ENCODE measurements at regions not wholly inside any gene's neighbourhood (a gene's known extent, or its start where the extent isn't known, plus 50 kb on each side); places are given as distances from the start of the nearest gene placed in this dataset.

DNA sequence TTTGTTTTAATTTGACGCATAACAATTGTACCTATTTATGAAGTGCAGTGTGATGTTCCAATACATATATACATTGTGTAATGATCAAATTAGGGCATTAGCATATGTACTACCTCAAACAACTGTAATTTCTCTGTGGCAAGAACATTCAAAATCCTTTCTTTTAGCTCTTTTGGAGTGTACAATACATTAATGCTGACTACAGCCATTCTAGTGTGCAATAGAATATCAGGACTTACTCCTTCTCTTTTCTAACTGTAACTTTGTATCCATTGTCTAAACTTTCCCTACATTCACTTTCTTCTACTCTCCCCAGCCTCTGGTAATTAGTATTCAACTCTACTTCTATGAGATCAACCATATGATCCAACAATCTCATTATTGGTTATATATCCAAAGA lies 1177.4 kb downstream of the KCNT2 start:
- TF ChIP-seq CTCF (conservative IDR thresholded peaks at IDR 0.05; ENCODE audit: control insufficient read depth, insufficient read depth, low read depth, low read length), result no peak
- DNase-seq (ENCODE audit: low read depth), result no peak
- no peak overlapping the region for H3K4me3 ChIP-seq (ENCODE audit: control insufficient read depth, low read depth, low read length)

DNA sequence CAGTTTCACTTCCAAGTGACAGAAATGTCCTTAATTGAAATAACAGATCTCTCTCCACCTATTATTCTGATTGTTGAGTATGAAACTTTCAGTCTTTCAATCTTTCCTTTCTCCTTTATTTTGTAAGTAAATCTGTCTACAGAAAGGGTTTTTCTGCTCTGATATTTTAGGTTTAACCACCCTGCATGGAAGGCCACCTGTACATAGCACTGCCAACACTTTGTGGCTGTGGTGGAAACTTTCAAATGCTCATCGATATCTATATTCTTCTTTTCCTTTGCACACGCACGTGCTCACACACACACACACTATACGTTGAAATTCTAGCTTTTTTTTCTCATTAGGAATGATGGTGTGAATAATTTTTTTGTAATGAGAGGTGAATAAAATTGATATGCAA lies 1179.3 kb downstream of the KCNT2 start:
- H3K4me3 ChIP-seq (ENCODE audit: control insufficient read depth, low read depth, low read length), result no peak overlapping the region
- TF ChIP-seq CTCF (conservative IDR thresholded peaks at IDR 0.05; ENCODE audit: control insufficient read depth, insufficient read depth, low read depth, low read length), result no peak
- DNase-seq (ENCODE audit: low read depth), result no peak

DNA sequence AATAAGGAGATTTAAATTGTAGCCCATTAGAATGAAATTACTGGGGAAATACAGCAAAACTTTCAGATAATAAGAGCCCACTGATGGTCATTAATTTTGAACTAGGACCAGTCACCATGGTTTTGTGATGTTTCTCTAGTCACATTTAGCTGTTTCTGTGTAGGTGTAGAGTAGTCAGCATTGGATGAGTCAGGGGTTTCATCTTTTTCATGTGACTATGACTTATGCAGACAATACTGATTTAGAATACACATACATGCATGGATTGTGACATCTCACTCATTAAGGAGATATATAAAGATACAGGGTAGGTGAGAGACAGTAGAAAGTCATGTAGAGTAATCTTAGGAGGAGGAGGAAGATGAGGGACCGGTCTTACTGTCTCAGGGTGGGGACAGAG lies 1192.7 kb downstream of the KCNT2 start:
- no peak for DNase-seq (ENCODE audit: low read depth)
- H3K4me3 ChIP-seq (ENCODE audit: control insufficient read depth, low read depth, low read length), result no peak overlapping the region
- TF ChIP-seq CTCF (conservative IDR thresholded peaks at IDR 0.05; ENCODE audit: control insufficient read depth, insufficient read depth, low read depth, low read length), result no peak

DNA sequence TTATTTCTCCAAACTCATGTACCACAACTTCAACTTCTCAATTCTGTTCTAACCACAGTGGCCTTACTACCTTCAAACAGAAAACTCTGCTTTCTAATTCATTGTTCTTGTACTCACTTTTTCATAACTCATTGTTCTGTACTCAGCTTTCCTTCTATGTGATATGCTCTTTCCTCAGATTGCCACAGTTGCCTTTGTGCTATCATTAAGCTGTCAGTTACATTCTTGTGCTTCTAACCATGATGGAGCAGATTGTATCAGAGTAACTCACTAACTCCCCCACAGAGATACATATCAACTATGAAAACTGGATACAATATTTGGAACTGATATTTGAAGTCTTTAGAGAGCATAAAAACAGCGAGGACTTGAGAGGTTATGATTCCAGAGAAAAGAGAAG lies 1213.7 kb downstream of the KCNT2 start:
- no peak for DNase-seq (ENCODE audit: low read depth)
- H3K4me3 ChIP-seq (ENCODE audit: control insufficient read depth, low read depth, low read length), result no peak overlapping the region
- TF ChIP-seq CTCF (conservative IDR thresholded peaks at IDR 0.05; ENCODE audit: control insufficient read depth, insufficient read depth, low read depth, low read length), result no peak

DNA sequence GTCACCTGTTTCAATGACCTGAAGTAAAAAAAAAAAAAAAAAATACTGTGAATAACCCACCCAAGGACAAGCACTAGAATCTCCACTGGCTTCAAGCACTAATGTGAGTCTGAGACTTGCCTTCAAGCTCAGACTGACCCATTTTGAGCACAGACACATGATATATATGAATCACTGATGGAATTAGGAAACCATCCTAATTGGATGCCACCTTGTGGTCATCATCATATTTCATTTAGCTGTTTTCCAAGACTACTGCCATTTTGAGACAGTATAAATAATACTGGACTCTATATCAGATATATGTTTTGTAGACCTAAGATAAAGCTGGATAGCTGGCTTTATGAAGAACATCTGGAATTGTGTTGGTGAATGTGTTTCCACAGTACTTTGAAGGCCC lies 1232.0 kb downstream of the KCNT2 start:
- H3K4me3 ChIP-seq (ENCODE audit: control insufficient read depth, low read depth, low read length), result no peak overlapping the region
- TF ChIP-seq CTCF (conservative IDR thresholded peaks at IDR 0.05; ENCODE audit: control insufficient read depth, insufficient read depth, low read depth, low read length), result no peak
- DNase-seq (ENCODE audit: low read depth), result peak; percentile 2

GRCh38 chr1:195373856-195374255 lies 1234.4 kb downstream of the KCNT2 start:
- H3K4me3 ChIP-seq (ENCODE audit: control insufficient read depth, low read depth, low read length), result no peak overlapping the region
- no peak for DNase-seq (ENCODE audit: low read depth)
- no peak for TF ChIP-seq CTCF (conservative IDR thresholded peaks at IDR 0.05; ENCODE audit: control insufficient read depth, insufficient read depth, low read depth, low read length)

DNA sequence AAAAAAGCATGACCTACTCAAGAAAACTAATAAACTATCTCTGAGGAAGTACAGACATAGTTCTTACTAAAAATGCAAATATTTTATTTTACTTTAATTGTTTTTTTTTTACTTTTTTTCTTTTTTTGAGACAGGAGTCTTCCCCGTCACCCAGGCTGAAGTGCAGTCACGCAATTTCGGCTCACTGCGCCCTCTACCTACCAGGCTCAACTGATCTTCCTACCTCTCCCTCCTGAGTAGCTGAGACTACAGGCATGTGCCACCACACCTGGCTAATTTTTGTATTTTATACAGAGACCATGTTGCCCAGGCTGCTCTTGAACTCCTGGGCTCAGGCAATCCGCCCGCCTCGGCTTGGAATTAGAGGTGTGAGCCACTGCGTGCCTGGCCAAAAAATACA lies 1263.1 kb downstream of the KCNT2 start:
- no peak for DNase-seq (ENCODE audit: low read depth)
- TF ChIP-seq CTCF (conservative IDR thresholded peaks at IDR 0.05; ENCODE audit: control insufficient read depth, insufficient read depth, low read depth, low read length), result no peak
- no peak overlapping the region for H3K4me3 ChIP-seq (ENCODE audit: control insufficient read depth, low read depth, low read length)
